Mammary epithelial cell (primary cell): ENCODE measurements at regions not wholly inside any gene's neighbourhood (a gene's known extent, or its start where the extent isn't known, plus 50 kb on each side); places are given as distances from the start of the nearest gene placed in this dataset.

Experiments
- CTCF ChIP-seq, 2 donors: IDR thresholded peaks in 1 of 2; conservative IDR thresholded peaks in 1 of 2; 2 replicates each; pipeline ENCODE4 v1.5.1; 2011 to 2012; ENCODE audit warnings: inconsistent platforms in 2 of 2, low read length in 2 of 2, mild to moderate bottlenecking in 2 of 2, control low read depth in 1 of 2, low read depth in 1 of 2; ENCODE audit not compliant: insufficient read depth in 1 of 2; ENCODE audit errors: extremely low read depth in 1 of 2
- EZH2 ChIP-seq: IDR thresholded peaks from 2 replicates; pipeline ENCODE4 v1.6.1; 2012; ENCODE audit warnings: low read length, inconsistent platforms, borderline replicate concordance

DNA sequence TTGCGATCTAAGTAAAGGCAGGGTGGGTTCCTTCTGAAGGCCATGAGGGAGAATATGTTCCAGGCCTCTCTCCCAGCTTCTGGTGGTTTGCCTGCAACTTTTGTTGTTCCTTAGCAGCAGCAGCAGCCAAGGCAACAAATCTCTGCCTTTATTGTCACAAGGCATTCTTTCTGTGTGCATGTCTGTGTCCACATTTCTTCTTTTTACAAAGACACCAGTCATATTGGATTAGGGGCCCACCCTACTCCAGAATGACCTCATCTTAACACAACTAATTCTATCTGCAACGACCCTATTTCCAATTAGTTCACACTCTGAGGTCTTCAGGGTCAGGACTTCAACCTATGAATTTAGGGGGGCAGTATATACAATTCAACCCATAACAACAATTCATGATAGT lies 587.5 kb downstream of the XIRP2 start:
- TF ChIP-seq CTCF (conservative IDR thresholded peaks at IDR 0.05 in 1 of 2, IDR thresholded peaks at IDR 0.05 in 1 of 2; ENCODE audit: extremely low read depth in 1 of 2, insufficient read depth in 1 of 2, low read depth in 1 of 2, low read length in 2 of 2): no peak
- no peak for TF ChIP-seq EZH2
